NCI-H1417 treated with DMSO at 0.1 percent for 48 hours (cell line): ENCODE measurements at regions not wholly inside any gene's neighbourhood (a gene's known extent, or its start where the extent isn't known, plus 50 kb on each side); places are given as distances from the start of the nearest gene placed in this dataset.

ENCODE experiments used
- DNase-seq: peaks from one replicate; lab custom pipeline; 2025; lab: John Stamatoyannopoulos, UW

GRCh38 chr2:234676109-234676782 is 179.4 kb upstream of the ARL4C start:
- peak; percentile 94 for DNase-seq

- DNase-seq, result no peak
Measured at GRCh38 chr2:234674781-234675201, 177.9 kb upstream of the ARL4C start.

- DNase-seq, result no peak
Measured at GRCh38 chr2:234673961-234674759, 177.3 kb upstream of the ARL4C start.

GRCh38 chr2:234673501-234673900 is 176.6 kb upstream of the ARL4C start:
- DNase-seq, result no peak

GRCh38 chr2:234672498-234673150 is 175.7 kb upstream of the ARL4C start:
- no peak for DNase-seq

- DNase-seq, result no peak
Measured at GRCh38 chr2:234671716-234672115, 174.8 kb upstream of the ARL4C start.

GRCh38 chr2:234671231-234671630 is 174.3 kb upstream of the ARL4C start:
- DNase-seq, result no peak

GRCh38 chr2:234670806-234671205 is 173.9 kb upstream of the ARL4C start:
- no peak for DNase-seq

- no peak for DNase-seq
Measured at GRCh38 chr2:234670052-234670451, 173.2 kb upstream of the ARL4C start.

- no peak for DNase-seq
Measured at GRCh38 chr2:234669621-234670020, 172.7 kb upstream of the ARL4C start.

GRCh38 chr2:234669001-234669400 is 172.1 kb upstream of the ARL4C start:
- DNase-seq, result no peak

- DNase-seq, result no peak
Measured at GRCh38 chr2:234666911-234667310, 170.0 kb upstream of the ARL4C start.

- no peak for DNase-seq
Measured at GRCh38 chr2:234665304-234665703, 168.4 kb upstream of the ARL4C start.

GRCh38 chr2:234661849-234662248 is 165.0 kb upstream of the ARL4C start:
- no peak for DNase-seq

- no peak for DNase-seq
Measured at GRCh38 chr2:234661175-234661574, 164.3 kb upstream of the ARL4C start.

- DNase-seq, result no peak
Measured at GRCh38 chr2:234655706-234656105, 158.8 kb upstream of the ARL4C start.

GRCh38 chr2:234650911-234651310 is 154.0 kb upstream of the ARL4C start:
- DNase-seq, result no peak

- no peak for DNase-seq
Measured at GRCh38 chr2:234649951-234650350, 153.1 kb upstream of the ARL4C start.

- no peak for DNase-seq
Measured at GRCh38 chr2:234643407-234643806, 146.5 kb upstream of the ARL4C start.

GRCh38 chr2:234641086-234641485 is 144.2 kb upstream of the ARL4C start:
- no peak for DNase-seq

GRCh38 chr2:234640657-234641056 is 143.8 kb upstream of the ARL4C start:
- no peak for DNase-seq

- no peak for DNase-seq
Measured at GRCh38 chr2:234638966-234639365, 142.1 kb upstream of the ARL4C start.

GRCh38 chr2:234635284-234635683 is 138.4 kb upstream of the ARL4C start:
- no peak for DNase-seq
